IPS-NIHi11 (cell line): ENCODE measurements at regions not wholly inside any gene's neighbourhood (a gene's known extent, or its start where the extent isn't known, plus 50 kb on each side); places are given as distances from the start of the nearest gene placed in this dataset.
"Not testable (repeated sequence)": the region's sequence is repeated elsewhere in the genome, so short reads cannot be mapped to it uniquely, and the experiment has no call there.

Experiments
- DNase-seq: peaks from one replicate; pipeline ENCODE4 v3.0.0; 2012; ENCODE audit warnings: mixed read lengths, low spot score

- not testable (repeated sequence) for DNase-seq
These were observed 50.6 kb upstream of the GRHL3 start for GRCh38 chr1:24268555-24268954.

GRCh38 chr1:24266998-24267397, 52.2 kb upstream of the GRHL3 start:
- no peak for DNase-seq

GRCh38 chr1:24266398-24266941, 52.7 kb upstream of the GRHL3 start:
- peak; percentile 16 for DNase-seq

GRCh38 chr1:24263746-24264145, 55.4 kb upstream of the GRHL3 start:
- no peak for DNase-seq

GRCh38 chr1:24263211-24263610, 55.9 kb upstream of the GRHL3 start:
- no peak for DNase-seq

GRCh38 chr1:24261977-24262376, 57.2 kb upstream of the GRHL3 start:
- no peak for DNase-seq

- no peak for DNase-seq
These were observed 60.3 kb upstream of the GRHL3 start for GRCh38 chr1:24258735-24259424.

GRCh38 chr1:24257373-24257772, 61.8 kb upstream of the GRHL3 start:
- DNase-seq: no peak

GRCh38 chr1:24256687-24257086, 62.5 kb upstream of the GRHL3 start:
- no peak for DNase-seq

GRCh38 chr1:24255226-24255625, 63.9 kb upstream of the GRHL3 start:
- no peak for DNase-seq

GRCh38 chr1:24254783-24255182, 64.4 kb upstream of the GRHL3 start:
- no peak for DNase-seq

GRCh38 chr1:24253571-24253970, 65.6 kb upstream of the GRHL3 start:
- peak; percentile 59 for DNase-seq

- no peak for DNase-seq
These were observed 65.2 kb upstream of the IFNLR1 start for GRCh38 chr1:24252185-24252780.

- no peak for DNase-seq
These were observed 64.4 kb upstream of the IFNLR1 start for GRCh38 chr1:24251501-24251900.

GRCh38 chr1:24250791-24251190, 63.7 kb upstream of the IFNLR1 start:
- no peak for DNase-seq

- no peak for DNase-seq
These were observed 63.1 kb upstream of the IFNLR1 start for GRCh38 chr1:24250224-24250623.

- no peak for DNase-seq
These were observed 61.8 kb upstream of the IFNLR1 start for GRCh38 chr1:24248859-24249258.

- not testable (repeated sequence) for DNase-seq
These were observed 60.2 kb upstream of the IFNLR1 start for GRCh38 chr1:24247337-24247736.

- no peak for DNase-seq
These were observed 57.6 kb upstream of the IFNLR1 start for GRCh38 chr1:24244519-24245268.

- DNase-seq: no peak
These were observed 50.8 kb upstream of the IFNLR1 start for GRCh38 chr1:24237750-24238395.

GRCh38 chr1:24236789-24237371, 49.8 kb upstream of the IFNLR1 start:
- no peak for DNase-seq
